CD4-positive, alpha-beta T cell treated with Interferon alpha-2 for 1 hour (primary cell): ENCODE measurements at regions not wholly inside any gene's neighbourhood (a gene's known extent, or its start where the extent isn't known, plus 50 kb on each side); places are given as distances from the start of the nearest gene placed in this dataset.
"Not testable (repeated sequence)": the region's sequence is repeated elsewhere in the genome, so short reads cannot be mapped to it uniquely, and the experiment has no call there.

ENCODE experiments used
- DNase-seq, 2 donors: peaks; one replicate each; pipeline ENCODE4 v3.0.0-alpha.2; 2020 to 2022

DNA sequence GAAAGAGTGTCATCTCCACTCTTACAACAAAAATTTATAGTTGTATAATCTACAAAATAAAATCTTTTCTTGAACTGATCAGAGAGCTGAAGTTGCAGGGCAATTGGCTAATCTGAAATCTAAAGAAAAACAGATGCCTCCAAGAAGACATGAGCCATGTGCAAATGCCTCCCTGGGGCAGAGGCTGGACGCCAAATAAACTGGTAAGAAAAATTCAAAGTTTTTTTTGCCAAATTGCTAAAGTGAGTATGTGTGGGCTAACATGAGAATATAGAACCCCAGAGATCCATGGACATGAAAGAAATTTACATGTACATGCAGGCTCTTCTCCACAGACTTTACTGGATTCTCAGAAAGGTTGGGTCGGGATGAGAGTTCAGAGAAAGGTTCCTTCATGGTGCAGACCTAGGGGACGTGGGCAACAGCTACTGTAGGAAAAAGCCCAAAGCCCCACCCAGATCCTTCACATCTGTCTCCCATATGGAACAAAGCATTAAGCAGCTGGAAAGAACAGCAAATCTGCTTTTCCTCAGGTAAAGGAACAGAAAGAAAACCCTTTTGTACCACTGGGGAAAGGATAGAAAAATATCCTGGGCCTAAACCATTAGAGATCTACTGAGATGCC lies 90.5 kb upstream of the SIRPG start:
- DNase-seq = no peak

GRCh38 chr20:1742049-1742434 lies 84.5 kb upstream of the SIRPG start:
- DNase-seq = not testable (repeated sequence)

- DNase-seq = peak in 1 of 2 donors; percentile 14
Measured at GRCh38 chr20:1741309-1742048, 83.9 kb upstream of the SIRPG start.

DNA sequence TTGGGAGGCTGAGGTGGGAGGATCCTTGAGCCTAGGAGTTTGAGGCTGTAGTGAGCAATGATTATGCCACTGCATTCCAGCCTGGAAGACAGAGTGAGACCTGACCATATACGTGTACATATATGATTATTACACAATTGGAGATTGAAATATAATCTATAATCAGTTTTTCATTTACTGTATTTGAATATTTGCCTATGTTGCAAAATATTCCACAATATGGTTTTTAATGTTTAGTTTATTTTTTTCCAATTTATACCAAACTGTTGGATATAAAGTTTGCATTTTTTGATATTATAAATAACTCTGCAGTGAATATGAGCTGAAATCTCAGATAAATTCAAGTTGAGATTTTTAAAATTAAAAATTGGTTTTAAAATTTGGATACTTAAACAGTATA lies 79.6 kb upstream of the SIRPG start:
- DNase-seq = no peak

- DNase-seq = no peak
Measured at GRCh38 chr20:1735417-1736089, 78.0 kb upstream of the SIRPG start.

DNA sequence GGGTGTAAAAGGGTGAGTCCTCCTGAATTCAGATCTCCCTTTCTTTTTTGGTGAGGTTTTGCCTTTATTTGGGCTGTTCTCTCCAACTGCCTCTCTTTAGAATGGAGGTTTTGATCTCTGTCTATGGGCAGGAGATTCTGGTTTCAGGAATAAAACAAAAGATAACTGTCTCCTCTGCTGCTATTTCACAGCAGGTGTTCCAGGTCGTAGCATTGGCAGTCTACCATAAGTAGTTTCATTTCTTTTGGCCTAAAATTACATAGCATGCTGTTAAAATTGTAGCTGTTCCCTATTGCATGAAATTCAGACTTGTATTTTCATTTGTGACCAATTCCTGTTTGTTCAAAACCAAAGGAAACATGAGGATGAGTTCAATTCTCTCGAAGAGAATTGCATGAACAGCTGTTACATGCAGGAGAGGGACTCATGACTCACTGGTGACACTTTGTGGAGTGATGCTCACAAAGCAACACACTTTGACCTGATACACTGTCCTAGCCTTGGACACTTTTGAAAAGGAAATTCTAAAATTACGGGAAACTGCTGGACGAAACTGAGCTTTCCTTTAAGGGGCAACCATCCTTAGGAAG lies 76.8 kb upstream of the SIRPG start:
- peak; percentile 36 to 65 for DNase-seq

GRCh38 chr20:1731828-1732375 lies 74.3 kb upstream of the SIRPG start:
- peak; percentile 26 to 56 for DNase-seq

DNA sequence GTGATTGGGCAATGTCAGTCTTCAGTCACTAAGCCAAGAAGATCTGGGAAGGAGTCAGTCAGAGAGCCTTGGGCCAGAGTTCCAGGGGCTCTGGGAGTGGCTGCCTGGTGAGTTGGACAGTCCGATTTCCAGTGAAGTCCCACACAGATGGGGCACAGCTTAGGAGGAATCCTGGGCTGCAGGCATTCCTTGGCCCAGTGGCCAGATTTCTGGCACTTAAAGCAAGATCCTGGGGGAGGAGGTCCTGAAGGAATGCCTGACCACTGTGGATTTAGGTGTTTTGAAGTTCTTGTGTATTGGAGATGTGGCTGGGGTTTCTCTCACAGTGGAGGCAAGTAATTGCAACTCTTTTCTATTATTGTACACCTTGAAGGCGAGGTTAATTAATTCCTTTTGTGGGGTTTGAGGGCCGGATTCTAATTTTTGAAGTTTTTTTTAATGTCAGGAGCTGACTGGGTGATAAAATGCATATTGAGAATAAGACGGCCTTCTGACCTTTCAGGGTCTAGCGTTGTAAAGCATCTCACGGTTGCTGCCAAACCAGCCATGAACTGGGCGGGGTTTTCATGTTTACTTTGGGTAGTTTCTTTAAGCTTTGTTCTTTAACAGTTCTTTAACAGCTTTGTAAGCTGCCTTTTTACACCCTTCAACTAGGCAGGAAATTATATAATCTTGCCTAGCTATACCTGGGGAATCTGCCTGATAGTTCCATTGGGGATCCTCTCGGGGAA lies 73.6 kb upstream of the SIRPG start:
- DNase-seq = peak in 1 of 2 donors; percentile 37

DNA sequence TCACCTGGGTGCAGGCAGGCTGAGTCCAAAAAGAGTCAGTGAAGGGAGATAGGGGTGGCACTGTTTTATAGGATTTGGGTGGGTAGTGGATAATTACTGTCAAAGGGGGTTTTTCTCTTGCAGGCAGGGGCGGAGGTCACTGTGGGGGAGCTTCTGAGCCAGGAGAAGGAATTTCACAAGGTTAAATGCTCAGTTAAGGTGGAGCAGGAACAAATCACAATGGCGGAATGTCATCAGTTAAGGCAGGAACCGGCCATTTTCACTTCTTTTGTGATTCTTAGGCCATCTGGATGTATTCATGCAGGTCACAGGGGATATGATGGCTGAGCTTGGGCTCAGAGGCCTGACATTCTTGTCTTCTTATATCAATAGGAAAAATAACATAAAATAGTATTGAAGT lies 69.7 kb upstream of the SIRPG start:
- DNase-seq = not testable (repeated sequence)

GRCh38 chr20:1724901-1725300 lies 67.3 kb upstream of the SIRPG start:
- no peak for DNase-seq

DNA sequence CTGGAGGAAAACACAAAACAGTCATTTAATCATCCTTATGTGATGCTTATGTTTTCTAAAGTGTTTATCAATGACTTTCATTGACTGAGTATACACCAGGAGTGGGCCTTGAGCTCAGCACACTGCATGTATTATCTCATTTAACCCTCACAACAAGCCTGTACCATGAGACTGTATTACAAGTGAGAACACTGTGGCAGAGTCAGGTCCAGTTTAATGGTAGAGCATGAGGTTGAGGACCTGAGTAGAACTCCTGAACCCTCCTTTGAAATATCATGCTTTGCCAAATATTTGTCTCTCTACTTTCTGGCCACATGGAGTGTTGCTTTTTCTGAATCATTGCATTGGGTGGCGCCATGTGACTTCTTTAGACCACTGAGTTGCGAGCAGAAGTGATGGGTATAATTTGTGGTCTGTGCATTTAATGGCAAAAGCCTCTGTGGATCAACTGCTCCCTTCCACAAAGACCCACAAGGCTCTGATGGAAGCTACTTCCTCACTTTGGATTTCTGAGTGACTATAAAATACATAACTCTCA lies 65.0 kb upstream of the SIRPG start:
- no peak for DNase-seq

- no peak for DNase-seq
Measured at GRCh38 chr20:1721687-1722512, 64.3 kb upstream of the SIRPG start.

DNA sequence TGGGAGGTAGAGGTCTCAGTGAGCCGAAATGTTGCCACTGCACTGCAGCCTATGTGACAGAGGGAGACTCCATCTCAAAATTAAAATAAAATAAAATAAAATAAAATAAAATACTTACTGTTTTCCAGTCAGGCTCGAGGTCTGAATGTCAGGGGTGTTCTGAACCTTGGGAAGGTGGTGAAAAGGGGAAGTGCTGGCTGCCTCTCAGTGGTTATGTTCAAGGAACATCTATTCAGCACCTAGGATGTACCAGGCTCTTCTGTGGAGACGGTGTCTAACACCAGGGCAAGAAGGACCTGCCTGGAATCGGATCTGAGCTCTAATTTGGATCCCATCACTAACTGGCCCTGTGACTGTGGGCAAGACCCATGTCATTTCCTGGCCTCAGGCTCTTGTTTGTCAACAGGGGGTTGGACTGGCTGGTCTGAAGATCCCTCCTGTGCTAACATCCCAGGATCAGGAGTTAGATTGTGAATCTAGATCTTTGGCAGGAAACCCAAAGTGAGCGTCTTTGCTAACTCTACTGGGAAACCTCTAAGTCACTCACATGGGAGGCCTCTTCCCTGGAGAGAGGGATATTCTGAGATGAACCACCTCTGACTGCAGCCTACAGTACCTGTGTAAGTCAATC lies 63.4 kb upstream of the SIRPG start:
- no peak for DNase-seq

DNA sequence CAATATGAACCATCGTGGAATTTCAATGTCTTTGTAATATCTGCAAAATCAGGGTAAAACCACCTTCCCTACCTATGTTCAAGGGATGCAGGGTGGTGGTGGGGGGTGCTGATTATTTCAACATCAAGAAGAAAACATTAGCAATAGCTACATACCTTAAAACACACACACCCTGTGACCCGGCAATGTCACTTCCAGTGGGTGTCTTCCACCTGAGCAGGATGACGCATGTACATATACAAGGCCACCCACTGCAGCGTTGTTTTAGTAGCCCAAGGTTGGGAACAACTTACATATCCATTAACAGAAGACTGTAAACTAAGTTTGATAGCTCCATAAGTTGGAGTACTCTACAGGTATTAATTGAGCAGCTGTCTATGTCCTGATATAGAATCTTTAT lies 62.6 kb upstream of the SIRPG start:
- no peak for DNase-seq

DNA sequence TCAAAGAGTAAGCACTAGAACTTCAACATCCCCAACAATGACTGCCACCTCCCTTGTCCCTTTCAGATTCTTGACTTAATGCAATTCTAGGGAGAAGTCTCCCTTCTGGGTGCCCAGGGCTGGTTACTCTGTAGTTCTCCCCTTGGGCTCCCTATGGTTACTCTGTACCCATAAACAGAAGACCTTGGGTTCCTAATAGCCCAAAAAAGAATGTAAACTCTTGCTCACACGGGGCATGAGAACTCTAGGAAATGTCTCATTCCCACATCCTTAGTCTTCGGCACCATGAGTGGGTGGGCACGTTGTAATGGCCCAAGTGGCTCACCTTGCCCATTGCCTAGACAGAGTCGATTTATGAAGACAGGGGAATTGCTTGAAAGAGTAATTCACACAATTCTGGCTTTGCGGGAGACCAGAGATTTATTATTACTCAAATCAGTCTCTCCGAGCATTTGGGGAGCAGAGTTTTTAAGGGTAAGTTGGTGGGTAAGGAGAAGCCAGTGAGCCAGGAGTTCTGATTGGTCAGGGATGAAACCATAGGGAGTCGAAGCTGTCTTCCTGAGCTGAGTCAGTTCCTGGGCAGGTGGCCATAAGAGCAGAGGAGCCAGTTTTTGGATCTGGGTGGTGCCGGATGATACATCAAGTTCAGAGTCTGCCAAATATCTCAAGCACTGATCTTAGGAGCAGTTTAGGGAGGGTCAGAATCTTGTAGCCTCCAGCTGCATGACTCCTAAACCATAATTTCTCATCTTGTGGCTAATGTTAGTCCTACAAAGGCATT lies 61.2 kb upstream of the SIRPG start:
- no peak for DNase-seq

DNA sequence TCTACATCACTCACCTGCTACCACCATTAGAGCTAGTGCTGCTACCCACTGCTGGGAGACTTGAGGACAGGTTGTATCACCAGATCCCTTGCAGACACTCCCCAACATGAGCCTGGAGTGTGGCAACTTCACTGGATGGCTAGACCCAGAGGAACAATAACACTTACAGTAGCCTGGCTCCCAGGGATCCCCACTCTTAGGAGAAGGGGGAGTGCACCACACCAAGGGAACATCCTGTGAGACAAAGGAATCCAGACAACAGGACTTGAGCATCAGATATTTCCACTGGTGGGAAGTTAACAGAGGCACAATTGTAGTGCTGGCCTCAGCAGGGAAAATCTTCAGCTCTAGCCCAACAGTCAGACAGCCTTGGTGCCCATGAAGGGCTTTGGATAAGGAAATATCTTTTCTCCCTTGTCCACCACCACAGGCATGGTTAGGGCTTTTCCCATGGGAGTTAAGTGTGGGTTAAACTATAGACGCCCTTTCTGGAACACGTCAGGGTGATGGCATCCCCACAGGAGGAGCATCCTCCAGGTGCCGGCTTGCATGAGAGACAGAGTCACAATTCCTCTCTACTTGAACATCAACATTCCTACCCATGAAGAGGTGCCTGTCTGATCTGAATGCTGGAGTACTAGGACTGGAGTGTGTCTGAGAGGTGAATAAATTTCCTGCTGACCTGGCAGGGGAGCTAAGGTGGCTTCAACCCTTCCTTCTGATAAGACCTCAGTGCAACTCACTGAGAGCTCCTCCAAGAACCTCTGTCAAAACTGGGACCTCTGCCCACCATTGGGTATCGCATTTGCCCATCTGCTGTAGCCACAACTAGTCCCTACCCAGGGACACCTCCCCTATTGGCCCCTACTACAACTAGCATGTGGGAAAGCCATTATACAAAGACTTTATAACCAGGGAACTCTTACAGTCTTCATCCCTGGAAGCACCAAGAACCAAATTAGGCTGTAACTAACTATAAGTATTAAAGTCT lies 55.4 kb upstream of the SIRPG start:
- DNase-seq = no peak

DNA sequence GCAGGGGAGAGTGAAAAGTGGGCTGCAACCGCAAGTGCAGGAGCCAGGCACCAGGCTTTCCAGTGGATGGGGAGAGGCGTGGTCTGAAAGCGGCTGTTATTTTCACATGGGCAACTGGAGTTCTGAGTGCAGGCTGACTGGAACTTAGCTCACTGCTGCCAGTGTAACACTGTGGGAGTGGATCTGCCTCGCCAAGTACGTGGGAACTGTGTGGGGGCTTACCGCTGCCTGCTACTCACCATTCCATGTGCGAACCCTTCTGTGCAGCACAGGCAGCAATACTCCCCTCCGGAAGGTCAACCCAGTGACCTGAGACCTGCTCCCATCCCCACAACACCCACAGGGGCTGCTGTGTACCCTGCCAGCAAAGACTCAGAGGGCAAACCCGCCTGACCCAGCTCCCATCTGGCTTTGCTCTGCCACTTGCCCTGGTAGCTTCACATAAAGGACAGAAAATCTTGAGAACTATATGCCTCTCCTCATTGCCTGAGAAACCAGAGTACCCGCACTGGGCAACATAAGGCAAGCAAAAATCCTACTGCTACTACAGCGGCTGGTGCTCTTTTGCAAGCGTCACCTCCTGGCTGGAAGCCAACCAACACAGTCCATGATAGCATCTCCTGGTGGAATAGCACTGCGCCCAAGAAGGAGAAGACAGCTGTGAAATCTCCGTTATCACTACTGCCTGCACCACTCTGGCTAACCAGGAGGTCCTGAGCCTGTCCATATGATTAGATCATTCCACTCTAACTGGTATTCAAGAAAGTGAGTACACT lies 54.4 kb upstream of the SIRPG start:
- no peak for DNase-seq

GRCh38 chr20:1711266-1711665 lies 53.7 kb upstream of the SIRPG start:
- DNase-seq = no peak
